Sigmoid colon (tissue), 4 donors: ENCODE measurements at regions not wholly inside any gene's neighbourhood (a gene's known extent, or its start where the extent isn't known, plus 50 kb on each side); places are given as distances from the start of the nearest gene placed in this dataset.

ENCODE experiments used
- EP300 ChIP-seq, 4 donors: sonication (generic); formaldehyde crosslinking; IDR thresholded peaks; one replicate each; pipeline ENCODE4 v1.6.1; 2017; ENCODE audit warnings: antibody characterized with exemption in 4 of 4
- POLR2A ChIP-seq, 2 donors: fragments of 450-650 bp; IDR thresholded peaks; one replicate each; pipeline ENCODE4 v1.6.1; 2016; ENCODE audit warnings: antibody characterized with exemption in 2 of 2, mild to moderate bottlenecking in 2 of 2, moderate library complexity in 2 of 2
- TF ChIP-seq, protein P1 (sequence below), 4 experiments: fragments of 450-650 bp in 3 of 4; fragments of 200-600 bp in 1 of 4; IDR thresholded peaks; one replicate each; pipeline ENCODE4 v1.5.1; 2016 to 2019; ENCODE audit warnings: antibody characterized with exemption in 4 of 4, mild to moderate bottlenecking in 3 of 4, moderate library complexity in 2 of 4

DNA sequence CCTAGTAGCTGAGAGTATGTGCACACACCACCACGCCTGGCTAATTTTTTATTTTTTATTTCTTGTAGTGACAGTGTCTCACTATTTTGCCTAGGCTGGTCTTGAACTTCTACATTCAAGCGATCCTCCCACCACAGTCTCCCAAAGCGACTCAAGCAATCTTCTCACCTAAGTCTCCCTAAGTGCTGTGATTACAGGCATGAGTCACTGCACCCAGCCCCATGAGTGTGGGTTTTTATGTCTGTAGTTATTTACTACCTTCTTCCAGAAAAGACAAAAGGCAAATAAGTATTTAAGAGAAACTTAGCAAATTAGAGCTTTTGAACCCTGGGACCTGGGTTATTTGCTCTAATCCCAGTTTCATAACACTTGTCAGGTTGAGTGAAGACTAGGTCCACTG, 92.3 kb upstream of the HCRTR2 start:
- no peak for TF ChIP-seq EP300 (IDR thresholded peaks at IDR 0.05)
- TF ChIP-seq, protein P1, sequence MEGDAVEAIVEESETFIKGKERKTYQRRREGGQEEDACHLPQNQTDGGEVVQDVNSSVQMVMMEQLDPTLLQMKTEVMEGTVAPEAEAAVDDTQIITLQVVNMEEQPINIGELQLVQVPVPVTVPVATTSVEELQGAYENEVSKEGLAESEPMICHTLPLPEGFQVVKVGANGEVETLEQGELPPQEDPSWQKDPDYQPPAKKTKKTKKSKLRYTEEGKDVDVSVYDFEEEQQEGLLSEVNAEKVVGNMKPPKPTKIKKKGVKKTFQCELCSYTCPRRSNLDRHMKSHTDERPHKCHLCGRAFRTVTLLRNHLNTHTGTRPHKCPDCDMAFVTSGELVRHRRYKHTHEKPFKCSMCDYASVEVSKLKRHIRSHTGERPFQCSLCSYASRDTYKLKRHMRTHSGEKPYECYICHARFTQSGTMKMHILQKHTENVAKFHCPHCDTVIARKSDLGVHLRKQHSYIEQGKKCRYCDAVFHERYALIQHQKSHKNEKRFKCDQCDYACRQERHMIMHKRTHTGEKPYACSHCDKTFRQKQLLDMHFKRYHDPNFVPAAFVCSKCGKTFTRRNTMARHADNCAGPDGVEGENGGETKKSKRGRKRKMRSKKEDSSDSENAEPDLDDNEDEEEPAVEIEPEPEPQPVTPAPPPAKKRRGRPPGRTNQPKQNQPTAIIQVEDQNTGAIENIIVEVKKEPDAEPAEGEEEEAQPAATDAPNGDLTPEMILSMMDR (IDR thresholded peaks at IDR 0.05): no peak
- TF ChIP-seq POLR2A (IDR thresholded peaks at IDR 0.05): no peak
